Muscle of back (tissue), 3 donors: ENCODE measurements at regions not wholly inside any gene's neighbourhood (a gene's known extent, or its start where the extent isn't known, plus 50 kb on each side); places are given as distances from the start of the nearest gene placed in this dataset.

Experiments used
- DNase-seq, 3 donors: peaks; one replicate each; pipeline versions ENCODE4 v3.0.0 to v3.0.0-alpha.2; 2013

DNA sequence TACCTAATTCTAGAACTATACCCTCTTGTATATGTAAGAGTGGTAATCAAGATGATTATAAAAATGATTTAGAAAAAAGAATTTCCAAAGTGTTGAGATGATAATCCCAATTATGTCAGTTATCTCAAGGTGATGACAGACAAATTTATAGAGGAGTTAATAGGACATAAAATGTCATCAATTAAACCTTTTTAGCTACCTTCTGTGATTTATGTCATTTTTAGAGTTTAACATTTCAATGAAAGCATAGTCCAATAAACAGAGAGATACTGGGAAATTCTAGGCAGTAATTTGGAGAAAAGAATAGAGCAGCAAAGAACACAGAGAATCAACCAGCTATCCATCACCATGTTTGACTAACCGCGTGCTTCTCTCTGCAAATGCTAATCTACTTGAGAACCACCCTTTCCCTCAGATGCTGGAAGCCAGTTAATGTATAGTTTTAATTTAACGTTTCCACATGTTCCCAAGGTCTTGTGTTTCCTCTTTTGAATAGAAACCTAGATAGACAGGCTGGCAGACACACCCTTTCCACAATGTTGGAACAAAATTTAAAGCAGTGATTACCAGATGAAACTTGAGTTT is 433.1 kb upstream of the FAM241A start:
- DNase-seq = no peak

DNA sequence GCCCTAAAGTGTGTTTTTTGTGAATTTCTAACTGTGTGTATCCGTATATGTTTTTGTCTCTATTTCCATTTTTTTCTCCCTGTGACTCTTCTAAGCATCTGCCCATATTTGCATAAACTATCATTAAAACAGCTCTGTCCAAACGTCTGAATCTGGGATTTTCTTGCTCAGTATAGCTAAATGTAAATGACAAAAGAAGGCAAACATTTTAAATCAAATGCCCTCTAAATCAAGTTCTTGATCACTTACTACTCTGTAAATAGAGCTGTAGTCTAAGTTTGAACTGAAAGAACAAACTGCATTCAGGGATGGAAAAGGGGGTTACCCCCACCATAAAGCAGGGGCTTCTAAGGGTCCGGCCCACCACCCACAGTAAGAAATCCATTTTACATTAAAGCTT is 432.0 kb upstream of the FAM241A start:
- DNase-seq = no peak

DNA sequence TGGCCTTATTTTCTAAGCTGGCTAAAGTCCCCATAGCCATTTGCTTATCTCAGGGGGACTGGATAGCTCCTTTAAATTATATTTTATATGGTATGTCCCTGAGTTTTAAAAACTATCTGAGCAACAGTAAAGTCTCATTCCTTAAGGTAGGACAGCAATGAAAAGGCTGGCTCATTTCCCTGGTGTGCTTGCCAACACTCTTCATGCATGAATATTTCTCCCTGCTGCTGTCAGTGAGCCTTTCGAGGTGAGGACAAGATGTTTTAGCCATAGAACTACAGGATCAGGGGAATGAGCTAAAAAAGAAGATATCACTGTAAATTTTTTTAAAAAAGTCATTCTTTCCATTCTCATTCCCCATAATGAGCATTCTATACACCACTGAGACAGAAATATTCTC is 427.3 kb upstream of the FAM241A start:
- DNase-seq = peak in 2 of 3 donors; percentile 39 to 51

DNA sequence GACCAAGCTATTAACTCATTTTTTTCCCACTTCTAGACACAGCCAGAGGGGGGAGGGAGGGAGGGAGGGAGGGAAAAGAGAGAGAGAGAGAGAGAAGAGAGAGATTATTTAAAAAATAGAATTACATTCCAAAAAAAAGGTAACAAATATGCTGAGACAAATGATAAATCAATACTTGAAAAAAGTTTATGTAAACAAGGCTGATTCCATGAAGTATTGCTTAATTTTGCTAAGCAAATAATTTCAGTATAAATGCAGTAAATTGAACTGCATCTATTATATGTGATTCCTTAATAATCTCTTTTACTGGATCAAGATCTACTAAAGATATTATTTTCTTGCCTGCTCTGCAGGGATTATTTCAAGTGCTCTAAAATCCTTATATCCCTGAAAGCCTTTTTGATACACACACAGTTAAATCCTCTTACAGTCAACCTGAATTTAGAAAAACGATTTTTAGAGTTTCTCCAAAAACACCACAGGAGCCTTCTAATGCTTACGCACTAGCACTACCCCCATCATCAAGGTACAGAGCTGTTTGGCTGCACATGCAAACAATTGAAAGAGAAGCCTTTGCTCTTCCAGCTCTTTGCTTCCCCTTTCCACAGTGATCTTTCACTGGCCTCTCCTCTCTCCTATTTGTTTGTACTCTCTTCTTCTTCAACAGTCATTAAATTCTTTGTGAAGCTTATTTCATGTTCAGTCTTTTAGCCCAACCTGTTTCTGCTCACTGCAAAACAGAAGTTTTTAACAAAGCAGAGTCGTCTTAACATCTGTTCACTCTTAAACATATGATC is 426.3 kb upstream of the FAM241A start:
- DNase-seq = no peak

DNA sequence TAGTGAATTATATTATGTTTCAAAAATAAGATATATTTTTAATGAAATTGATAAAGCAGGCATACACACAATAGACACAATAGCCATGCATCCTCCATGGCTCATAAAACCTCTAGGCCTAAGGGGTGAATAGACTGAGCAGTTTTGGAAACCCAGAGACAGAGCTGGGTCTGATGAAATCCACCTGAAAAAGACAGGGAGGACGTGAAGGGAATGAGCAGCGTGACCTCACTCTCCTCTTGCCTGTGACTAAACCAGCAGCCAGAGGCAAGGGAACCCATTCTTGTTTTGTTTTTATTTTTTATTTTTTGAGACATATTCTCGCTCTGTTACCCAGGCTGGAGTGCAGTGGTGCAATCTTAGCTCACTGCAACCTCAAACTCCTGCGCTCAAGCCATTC is 424.4 kb upstream of the FAM241A start:
- DNase-seq = no peak

DNA sequence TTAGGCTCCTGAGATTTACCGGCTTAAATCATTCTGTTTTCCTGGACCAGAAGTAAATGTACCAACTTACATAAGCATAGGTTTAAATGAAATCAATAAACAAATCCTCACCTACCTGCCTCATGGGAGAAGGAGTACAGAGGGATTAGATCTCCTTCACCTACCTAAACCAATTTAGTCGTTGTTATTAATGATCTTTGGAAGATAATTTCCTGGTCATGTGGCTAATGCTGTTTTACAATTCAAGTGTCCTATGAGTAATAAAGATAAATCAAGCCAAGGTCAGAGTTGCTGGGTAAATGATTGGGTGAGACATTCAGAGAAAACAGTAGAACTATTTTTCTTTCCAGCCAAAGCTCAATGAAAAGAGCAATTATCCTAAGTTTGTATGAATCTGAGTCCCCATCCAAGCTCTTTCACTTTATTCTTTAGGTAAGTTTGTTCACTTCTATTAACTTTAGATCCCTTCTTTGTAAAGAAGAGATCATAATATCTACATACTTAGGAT is 423.0 kb upstream of the FAM241A start:
- no peak for DNase-seq

DNA sequence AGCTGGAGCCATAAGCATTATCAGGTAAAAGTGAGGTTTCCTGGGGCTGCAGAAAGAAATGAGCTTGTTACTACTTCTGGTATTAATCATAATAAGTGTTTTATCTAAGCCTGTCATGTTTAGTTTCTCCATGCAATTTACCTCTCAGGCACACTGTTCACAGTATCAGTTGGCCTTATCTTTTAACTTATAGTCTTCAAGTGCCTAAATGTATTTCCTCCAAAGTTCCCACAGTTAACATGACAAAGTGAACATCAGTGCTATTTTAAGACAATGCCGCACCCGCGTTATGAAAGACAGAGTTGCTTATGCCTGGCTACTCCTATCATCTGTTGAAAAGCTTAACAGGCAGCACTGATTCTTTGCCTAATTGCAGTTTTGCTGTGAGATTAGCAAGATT is 408.7 kb upstream of the FAM241A start:
- no peak for DNase-seq

DNA sequence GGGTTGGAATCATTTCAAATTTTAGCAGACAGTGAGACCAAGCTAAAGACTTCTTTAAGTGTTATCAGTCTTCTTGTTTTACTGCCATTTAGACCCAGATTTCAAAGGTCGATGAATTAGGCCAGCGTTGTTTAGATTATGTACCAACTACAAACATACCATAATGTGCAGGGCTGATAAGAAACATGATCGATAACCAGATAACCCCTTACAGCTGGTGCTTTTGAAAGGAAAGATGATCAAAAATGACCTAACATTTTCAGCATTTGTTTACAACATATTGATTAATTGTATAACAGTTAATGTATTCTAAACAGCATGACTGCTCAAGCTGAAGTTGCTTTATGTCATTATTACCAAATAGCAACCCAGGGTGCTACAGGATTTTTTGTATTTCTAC is 400.4 kb upstream of the FAM241A start:
- no peak for DNase-seq

DNA sequence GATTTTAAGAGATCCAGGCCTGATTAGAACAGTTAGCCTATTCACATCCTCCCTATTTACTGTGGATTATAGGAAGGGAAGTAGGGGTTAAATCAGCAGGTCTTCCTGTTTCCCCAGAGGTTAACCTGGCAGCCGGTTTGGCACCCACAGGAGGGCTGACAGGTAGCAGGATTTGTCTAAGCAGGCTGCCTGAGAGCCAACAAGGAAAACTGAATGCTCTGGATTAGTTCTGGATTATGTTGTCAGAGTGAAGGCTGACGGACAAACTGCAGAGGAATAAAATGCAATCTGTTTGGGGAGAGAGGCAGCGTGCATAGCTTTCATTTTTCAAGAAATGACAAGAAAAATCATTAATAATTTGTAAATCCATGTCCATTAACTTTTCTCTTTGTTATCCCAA is 397.1 kb upstream of the FAM241A start:
- no peak for DNase-seq

DNA sequence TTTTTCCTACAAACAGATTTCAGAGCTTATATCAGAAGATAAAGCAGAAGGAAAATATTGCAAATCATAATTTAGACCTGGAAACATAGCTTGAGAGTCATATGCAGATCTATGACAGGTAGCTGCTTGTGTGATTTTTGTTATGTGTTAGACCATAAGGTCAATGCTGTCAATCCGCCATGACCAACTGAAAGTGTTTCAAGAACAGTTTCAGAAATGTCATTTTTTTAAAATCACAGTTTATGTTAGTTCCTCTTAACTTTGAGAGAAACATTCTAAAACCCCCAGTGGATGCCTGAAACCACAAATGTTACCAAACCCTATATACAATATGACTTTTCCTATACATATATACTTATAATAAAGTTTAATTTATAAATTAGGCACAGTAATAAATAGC is 391.3 kb upstream of the FAM241A start:
- DNase-seq = no peak

DNA sequence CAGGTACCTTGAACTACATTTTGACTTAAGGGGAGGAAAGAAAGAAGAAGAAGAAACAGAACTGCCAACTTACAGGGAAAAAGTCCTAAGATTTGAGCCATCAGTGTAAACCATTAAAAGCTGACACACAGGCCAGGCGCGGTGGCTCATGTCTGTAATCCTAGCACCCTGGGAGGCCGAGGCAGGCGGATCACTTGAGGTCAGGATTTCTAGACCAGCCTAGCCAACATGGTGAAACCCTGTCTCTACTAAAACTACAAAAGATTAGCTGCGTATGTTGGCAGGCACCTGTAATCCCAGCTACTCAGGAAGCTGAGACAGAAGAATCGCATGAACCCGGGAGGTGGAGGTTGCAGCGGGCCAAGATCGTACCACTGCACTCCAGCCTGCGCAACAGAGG is 389.7 kb upstream of the FAM241A start:
- no peak for DNase-seq

DNA sequence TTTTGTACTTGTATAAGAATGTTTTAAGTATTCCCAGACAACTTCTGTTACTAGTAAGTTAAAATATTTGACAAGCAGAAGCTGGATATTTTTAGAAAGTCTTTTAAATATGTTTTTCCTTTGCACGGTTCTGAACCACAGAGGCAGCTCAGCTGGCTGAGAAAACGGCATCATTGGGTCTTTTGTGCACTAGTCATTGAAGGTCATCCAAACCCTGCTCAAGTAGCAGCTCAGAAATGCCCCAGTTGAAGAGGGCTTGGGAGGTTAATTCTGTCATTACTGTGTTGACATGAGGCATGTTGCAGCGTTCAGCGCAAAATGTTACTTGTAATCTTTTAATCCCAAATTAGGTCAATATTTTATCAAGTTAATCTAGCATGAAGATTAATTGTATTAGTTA is 383.7 kb upstream of the FAM241A start:
- no peak for DNase-seq

DNA sequence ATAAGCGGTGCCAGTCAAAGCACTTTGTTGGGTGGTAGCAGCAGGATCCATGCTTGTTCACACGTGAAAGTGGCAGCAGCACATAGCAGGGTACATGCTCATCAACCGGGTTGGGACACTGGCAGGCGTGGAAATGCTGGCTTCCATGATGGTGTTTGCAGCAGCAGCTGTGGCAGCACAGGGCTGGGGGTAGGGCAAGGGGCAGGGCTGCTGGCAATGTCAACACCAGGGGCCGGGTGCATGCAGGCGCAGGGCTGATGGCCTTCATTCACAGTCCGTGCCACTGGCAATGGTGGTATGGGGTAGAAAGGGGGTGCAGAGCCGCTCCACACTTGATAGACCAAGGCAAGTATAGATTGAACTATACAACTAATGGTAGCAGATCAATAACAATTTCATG is 374.7 kb upstream of the FAM241A start:
- no peak for DNase-seq

DNA sequence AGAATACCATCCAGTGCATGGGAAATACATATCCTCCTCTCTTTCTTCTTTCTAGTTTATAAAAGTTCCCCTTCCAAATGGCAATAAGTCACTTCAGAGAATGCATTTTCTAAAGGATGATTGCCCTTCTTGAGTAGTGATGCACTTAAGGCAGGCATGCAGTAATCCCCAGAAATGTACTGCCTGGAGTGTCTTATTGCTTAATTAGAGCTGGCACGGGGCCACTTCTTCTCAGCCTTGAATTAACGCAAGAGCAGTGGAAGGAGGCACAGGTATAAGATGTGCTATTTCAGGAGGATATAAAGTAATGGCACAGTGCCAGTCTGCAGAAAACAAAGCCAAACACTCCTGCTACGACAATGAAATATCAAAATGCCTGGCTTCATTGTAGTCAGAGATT is 371.4 kb upstream of the FAM241A start:
- no peak for DNase-seq

DNA sequence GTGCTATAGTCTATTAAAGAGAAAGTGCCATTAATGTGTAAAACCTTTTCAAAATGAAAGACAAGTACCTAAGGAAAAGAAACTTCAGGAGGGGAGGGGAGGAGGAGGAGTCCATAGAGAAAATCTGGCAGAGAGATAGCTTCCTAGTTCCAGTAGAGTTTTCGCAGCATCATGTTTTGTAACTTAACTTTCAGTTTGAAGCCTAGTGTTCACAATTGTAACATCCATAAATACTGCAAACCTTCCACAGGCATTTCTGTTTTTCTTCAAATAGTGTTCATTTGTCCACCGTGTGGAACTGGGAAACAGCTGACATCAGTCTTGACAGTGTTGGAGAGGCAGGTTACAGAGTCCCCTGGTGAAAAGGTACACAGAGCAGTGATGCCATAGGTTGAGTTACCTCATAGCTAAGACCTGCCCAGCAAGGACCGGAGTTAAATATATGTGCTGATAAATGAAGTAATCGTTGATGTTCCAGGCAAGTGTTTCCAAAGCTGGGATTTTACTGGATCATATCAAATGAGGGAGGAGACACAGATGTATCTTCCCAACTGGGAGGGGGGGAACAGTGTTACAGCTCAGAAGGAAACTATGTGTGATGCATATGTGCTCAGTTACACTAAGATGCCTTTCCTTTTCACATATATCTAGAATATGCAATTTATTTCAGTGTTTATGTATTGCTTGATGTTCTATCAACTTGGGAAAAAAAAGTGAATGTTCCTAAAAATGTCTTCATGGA is 369.5 kb upstream of the FAM241A start:
- peak in 2 of 3 donors; percentile 4 to 40 for DNase-seq

DNA sequence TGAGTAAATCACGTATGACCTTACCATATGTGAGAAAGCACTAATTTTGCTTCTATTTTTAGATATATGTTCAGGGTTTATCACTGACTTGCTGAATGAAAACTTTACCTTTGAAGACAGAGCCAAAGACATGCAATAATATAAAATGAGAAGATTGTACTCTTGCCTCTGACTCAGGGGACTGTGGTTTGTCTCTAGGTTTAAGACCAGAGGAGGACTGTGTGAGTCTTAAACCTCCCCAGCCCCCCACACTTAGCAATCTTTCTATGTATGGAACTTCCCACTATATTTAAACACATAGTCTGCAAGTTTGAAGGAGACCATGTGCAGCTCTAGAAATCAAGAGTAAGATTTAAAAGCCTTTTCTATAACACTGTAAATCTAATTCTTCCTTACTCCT is 368.7 kb upstream of the FAM241A start:
- peak in 1 of 3 donors; percentile 64 for DNase-seq

DNA sequence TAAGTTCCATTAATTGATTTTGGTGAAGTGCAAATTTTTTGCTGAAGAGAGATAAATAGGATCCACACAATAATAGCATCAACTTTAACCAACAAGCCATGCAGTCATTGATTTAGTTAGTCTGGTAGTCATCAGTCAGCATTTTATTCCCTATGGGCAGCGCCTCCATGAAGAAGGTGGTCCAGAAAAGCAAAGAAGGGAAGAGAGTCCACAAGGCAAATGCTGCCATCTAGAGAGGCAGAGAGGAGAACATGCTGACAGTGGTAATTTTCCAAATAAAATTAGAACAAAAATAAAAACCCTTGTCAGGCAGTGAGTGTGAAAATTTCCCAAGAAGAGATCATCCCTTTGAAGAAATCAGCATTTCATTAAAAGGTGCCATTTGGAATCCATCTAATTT is 366.7 kb upstream of the FAM241A start:
- no peak for DNase-seq

DNA sequence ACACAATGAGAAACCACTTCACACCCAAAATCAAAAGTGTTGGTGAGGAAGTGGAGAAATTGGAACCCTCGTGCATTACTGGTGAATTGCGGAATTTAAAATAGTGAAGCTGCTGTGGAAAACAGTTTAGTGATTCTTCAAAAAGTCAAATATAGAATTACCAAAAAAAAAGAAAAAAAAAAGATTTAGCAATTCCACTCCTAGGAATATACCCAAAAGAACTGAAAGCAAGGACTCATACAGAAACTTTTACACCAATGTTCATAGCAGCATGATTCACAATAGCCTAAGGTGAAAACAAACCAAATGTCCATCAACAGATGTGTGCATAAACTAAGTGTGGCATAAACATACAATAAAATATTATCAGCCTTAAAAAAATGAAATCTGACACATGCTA is 364.3 kb upstream of the FAM241A start:
- DNase-seq = no peak

DNA sequence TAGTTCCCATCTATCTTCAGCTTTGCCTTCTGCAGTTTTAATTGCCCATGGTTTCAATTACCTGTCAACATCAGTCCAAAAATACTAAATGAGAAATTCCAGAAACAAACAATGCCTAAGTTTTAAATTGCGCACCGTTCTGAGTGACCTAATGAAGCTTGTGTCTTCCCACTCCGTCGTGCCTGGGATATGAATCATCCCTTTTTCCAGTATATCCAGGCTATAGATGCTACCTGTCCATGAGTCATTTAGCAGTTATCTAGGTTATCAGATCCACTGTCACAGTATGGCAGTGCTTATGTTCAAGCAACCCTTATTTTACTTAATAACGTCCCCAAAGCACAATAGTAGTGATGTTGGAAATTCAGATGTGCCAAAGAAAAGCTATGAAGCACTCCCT is 363.6 kb upstream of the FAM241A start:
- no peak for DNase-seq

DNA sequence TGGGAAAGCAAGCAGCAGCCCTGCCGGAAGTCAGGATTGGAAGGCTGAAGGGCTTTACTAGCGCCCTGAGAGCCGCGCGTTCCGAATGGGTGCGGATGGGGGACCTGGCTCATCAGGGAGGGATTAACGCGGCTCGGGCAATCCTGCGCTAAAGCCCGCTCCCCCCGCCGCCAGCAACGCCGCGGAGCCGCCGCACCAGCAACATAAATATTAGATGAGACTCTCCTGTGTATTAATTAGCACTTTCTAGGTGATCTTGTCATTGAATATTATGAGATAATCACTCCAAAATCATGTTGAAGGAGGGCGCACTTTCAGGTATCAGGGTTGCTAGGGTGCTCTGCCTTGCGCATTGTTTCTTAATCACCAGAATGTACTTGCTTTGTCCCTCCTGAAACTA is 357.2 kb upstream of the FAM241A start:
- no peak for DNase-seq

DNA sequence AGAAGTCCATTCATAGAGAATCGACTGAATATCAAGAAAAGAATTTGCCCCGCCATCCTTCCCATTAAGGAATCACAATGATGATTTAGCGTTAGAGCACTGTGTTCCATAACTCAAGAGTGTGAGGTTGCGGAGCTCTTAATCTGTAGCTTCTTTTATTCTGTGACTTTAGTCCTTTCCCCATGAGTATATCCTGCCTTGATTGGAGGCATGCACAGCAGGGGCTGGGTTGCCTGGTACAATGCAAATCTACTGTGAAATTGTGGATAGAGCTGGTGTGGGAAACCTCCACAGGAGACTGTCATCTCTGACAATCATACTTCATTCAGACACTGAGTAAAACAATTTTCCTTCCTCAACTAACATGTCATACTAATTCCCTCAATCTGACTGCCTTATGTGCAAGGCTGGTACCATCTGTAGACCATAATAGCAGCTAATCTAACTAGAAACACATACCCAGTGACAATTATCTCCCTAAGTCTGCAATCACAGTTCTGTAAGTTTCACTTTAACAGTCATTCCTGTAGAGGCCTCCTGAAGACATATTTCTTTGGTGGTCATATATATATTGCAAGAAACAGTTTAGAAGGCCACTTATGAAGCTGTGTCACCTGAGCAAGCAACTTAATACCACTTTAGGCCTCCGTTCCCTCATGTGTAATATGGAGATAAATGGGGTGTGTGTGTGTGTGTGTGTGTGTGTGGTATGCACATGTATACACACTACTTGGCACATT is 355.2 kb upstream of the FAM241A start:
- no peak for DNase-seq

DNA sequence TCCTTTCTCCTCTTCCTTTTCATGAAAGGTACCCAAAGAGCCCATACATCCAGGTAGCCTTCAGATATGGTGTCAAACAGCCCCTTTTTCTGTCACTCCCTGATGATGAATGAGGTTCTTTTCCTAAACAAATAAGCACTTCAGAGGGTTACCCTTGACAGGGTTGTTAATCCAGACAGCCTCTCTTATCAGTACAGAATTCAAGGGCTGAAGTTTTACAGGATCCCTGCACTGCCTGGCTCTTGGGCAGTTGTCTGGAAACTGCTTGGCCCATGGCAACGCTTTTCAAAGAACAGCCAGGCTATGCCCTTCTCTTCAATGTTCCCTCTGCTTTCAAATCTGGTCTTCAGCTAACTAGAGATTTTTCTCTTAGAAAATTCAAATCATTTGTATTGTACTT is 352.6 kb upstream of the FAM241A start:
- no peak for DNase-seq
